CD4-positive, alpha-beta T cell treated with Interleukin-6 at 100 ng/mL for 8 hours (primary cell): ENCODE measurements at regions not wholly inside any gene's neighbourhood (a gene's known extent, or its start where the extent isn't known, plus 50 kb on each side); places are given as distances from the start of the nearest gene placed in this dataset.

Source experiments
- DNase-seq: peaks from one replicate; pipeline ENCODE4 v3.0.0-alpha.2; 2020; ENCODE audit warnings: mixed read lengths, low spot score

- DNase-seq, result no peak
These were observed 53.2 kb upstream of the SYPL1 start for GRCh38 chr7:106165337-106165736.

DNA sequence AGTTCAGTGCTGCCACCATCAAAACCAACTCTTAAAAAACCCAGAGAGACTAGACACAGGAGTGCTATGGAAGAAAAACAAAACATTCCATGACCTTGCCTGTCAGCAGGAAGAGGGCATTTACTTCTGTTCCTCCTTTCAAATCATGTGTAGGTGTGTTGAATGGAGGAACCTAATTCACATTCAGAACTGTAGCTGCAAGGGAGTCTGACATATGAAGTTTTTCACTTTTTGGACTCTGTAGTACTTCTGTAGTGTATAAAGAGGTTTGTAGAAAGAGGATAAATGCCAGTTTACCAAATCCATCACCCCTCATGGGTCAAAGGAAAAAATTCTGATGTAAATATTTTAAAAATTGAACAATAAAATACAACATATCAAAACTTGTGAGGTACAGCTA lies 51.1 kb upstream of the SYPL1 start:
- DNase-seq, result no peak
